CD4-positive, alpha-beta T cell (primary cell): ENCODE measurements at regions not wholly inside any gene's neighbourhood (a gene's known extent, or its start where the extent isn't known, plus 50 kb on each side); places are given as distances from the start of the nearest gene placed in this dataset.

Source experiments
- ATAC-seq: fragments of 200-7000 bp; cut with Tn5 transposase; one replicate; pipeline ENCODE4 v1.10.0; 2022; ENCODE audit warnings: mild to moderate bottlenecking; ENCODE audit not compliant: poor library complexity
- CTCF ChIA-PET: fragments of 350-600 bp; sonication (Branson Sonifier 250); formaldehyde crosslinking; loops from one replicate; lab custom pipeline; 2021; ENCODE audit warnings: antibody characterized with exemption, inconsistent platforms; lab: Charles Lee
- POLR2A ChIA-PET: fragments of 350-600 bp; sonication (Branson Sonifier 250); formaldehyde crosslinking; loops from one replicate; lab custom pipeline; 2021; ENCODE audit warnings: antibody characterized with exemption, inconsistent platforms; lab: Charles Lee
- DNase-seq, 14 experiments: peaks; one replicate each; pipeline ENCODE4 v3.0.0-alpha.2; 2013 to 2020; ENCODE audit warnings: mixed read lengths in 2 of 14
- H3K27ac ChIP-seq, 2 donors: one replicate each; pipeline versions ENCODE4 v1.5.1 to v1.7.0; 2013; ENCODE audit warnings: low read length in 2 of 2, low read depth in 1 of 2, mild to moderate bottlenecking in 1 of 2
- H3K27me3 ChIP-seq, 2 experiments: 1 replicate in 1 of 2; 2 replicates in 1 of 2; pipeline versions ENCODE4 v1.6.1 to v1.7.0; 2013; ENCODE audit warnings: low read length in 2 of 2, control low read depth in 1 of 2, mild to moderate bottlenecking in 1 of 2, moderate library complexity in 1 of 2; ENCODE audit not compliant: insufficient read depth in 2 of 2, control insufficient read depth in 1 of 2
- H3K36me3 ChIP-seq: one replicate; pipeline ENCODE4 v1.6.1; 2013; ENCODE audit warnings: low read length, control low read depth; ENCODE audit not compliant: insufficient read depth
- H3K4me1 ChIP-seq: one replicate; pipeline ENCODE4 v1.6.1; 2013; ENCODE audit warnings: low read length, control low read depth; ENCODE audit not compliant: insufficient read depth
- H3K4me3 ChIP-seq: one replicate; pipeline ENCODE4 v1.5.1; 2013; ENCODE audit warnings: mild to moderate bottlenecking, low read length, moderate library complexity
- H3K9me3 ChIP-seq, 2 experiments: 1 replicate in 1 of 2; 2 replicates in 1 of 2; pipeline versions ENCODE4 v1.6.1 to v1.7.0; 2013; ENCODE audit warnings: low read length in 2 of 2, mild to moderate bottlenecking in 2 of 2, control low read depth in 1 of 2, moderate library complexity in 1 of 2; ENCODE audit not compliant: control insufficient read depth in 1 of 2, insufficient read depth in 1 of 2
- H3K27ac Mint-ChIP-seq: one replicate; pipeline ENCODE4 v1.8.0; 2020; ENCODE audit warnings: mixed read lengths
- H3K27me3 Mint-ChIP-seq: one replicate; pipeline ENCODE4 v1.8.0; 2021; ENCODE audit warnings: mixed read lengths
- H3K36me3 Mint-ChIP-seq: one replicate; pipeline ENCODE4 v1.8.0; 2021; ENCODE audit warnings: low read depth, mixed read lengths
- H3K4me1 Mint-ChIP-seq: one replicate; pipeline ENCODE4 v1.8.0; 2021; ENCODE audit warnings: low read depth, mixed read lengths
- H3K4me3 Mint-ChIP-seq: one replicate; pipeline ENCODE4 v1.8.0; 2020; ENCODE audit warnings: mild to moderate bottlenecking, mixed read lengths
- H3K9me3 Mint-ChIP-seq: one replicate; pipeline ENCODE4 v1.8.0; 2020; ENCODE audit warnings: mixed read lengths
- CTCF ChIP-seq: fragments of 200-600 bp; IDR thresholded peaks from one replicate; pipeline ENCODE4 v1.8.0; 2022; ENCODE audit warnings: antibody characterized with exemption, mild to moderate bottlenecking
- intact Hi-C, 2 experiments: fragments of 100-400 bp; cut with DNase I in 1 of 2; cut with micrococcal nuclease in 1 of 2; formaldehyde crosslinking; loops; one replicate each; pipeline versions ENCODE4 v1.15.1 to v1.9.0; 2023 to 2025; cut with DNase I, micrococcal nuclease

DNA sequence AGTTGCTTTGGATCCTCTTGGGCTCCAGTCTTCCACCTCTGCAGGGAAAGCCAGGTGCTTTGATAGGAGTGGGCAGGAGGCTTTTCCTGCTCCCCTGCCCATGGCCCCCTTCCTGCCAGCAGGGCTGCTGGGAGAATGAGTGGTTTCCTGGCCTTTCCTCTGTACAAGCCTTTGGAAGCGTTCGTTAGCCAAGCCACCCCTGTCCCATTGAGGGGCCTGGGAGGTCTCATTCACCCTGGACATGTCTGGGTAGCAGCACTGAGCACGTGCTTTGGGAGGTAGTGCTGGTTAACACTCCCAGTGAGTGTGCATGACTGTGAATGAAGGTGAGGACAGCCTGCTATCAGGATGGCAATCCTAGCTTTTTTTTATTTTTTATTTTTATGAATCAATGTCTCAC lies 118.5 kb upstream of the CACNA1E start:
- H3K4me3 Mint-ChIP-seq, result no peak overlapping the region
- H3K9me3 Mint-ChIP-seq, result no peaks in the 10 kb centered on the region
- DNase-seq, result no peak
- CTCF ChIA-PET, result no interaction called here
- H3K4me1 Mint-ChIP-seq, result no peaks in the 10 kb centered on the region
- H3K36me3 Mint-ChIP-seq, result no peaks in the 10 kb centered on the region
- Histone ChIP-seq H3K27me3 (no peaks in the 10 kb centered on the region), H3K4me1 (no peaks in the 10 kb centered on the region), H3K9me3 (no peaks in the 10 kb centered on the region), H3K4me3 (no peak overlapping the region), H3K27ac (no peak overlapping the region), H3K36me3 (no peaks in the 10 kb centered on the region)
- POLR2A ChIA-PET, result no interaction called here
- TF ChIP-seq CTCF, result no peak
- no peaks in the 10 kb centered on the region for H3K27me3 Mint-ChIP-seq
- intact Hi-C loops, result loop anchor here in 1 of 2 experiments (5.0 kb wide), 1 partner anchor 58 kb away; no protein-coding TSS in a partner anchor
- ATAC-seq, result no peak
- no peak overlapping the region for H3K27ac Mint-ChIP-seq

GRCh38 chr1:181366910-181367309 lies 116.4 kb upstream of the CACNA1E start:
- Histone ChIP-seq H3K4me1 (no peaks in the 10 kb centered on the region), H3K27me3 (no peaks in the 10 kb centered on the region), H3K9me3 (peaks cover 0 to 5% of the 10 kb centered on the region in 2 experiments), H3K4me3 (no peak overlapping the region), H3K27ac (no peak overlapping the region), H3K36me3 (no peaks in the 10 kb centered on the region)
- no peak overlapping the region for H3K27ac Mint-ChIP-seq
- H3K4me1 Mint-ChIP-seq, result no peaks in the 10 kb centered on the region
- H3K9me3 Mint-ChIP-seq, result peaks cover 1% of the 10 kb centered on the region
- intact Hi-C loops, result no loop called here
- H3K36me3 Mint-ChIP-seq, result no peaks in the 10 kb centered on the region
- no peak for TF ChIP-seq CTCF
- no peaks in the 10 kb centered on the region for H3K27me3 Mint-ChIP-seq
- ATAC-seq, result no peak
- CTCF ChIA-PET, result no interaction called here
- no peak overlapping the region for H3K4me3 Mint-ChIP-seq
- no peak for DNase-seq
- POLR2A ChIA-PET, result interaction anchor here (1.4 kb wide), 1 partner anchor 32 kb away, joined by 6 read pairs; no protein-coding TSS in a partner anchor

DNA sequence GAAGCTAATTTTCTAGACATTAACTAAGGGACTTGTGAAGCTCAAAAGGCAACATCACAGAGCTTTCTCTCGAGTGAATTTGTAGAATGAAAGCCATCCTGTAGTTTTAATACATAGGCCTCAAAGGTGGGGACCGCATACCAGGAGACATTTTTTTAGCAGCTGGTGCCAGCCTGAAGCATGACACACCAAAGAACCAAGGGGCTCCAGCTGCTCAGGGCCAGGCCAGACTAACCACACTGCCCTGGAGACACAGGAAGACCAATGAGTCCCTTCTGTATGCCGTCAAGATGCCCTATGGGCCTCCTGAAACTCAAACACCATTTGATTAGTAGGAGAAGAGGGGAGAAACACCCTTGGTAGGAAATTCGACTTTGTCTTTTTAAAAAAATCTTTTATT lies 113.9 kb upstream of the CACNA1E start:
- POLR2A ChIA-PET, result no interaction called here
- H3K4me1 Mint-ChIP-seq, result no peaks in the 10 kb centered on the region
- H3K27ac Mint-ChIP-seq, result no peak overlapping the region
- no peak for TF ChIP-seq CTCF
- H3K9me3 Mint-ChIP-seq, result peaks cover 4% of the 10 kb centered on the region
- DNase-seq, result no peak
- H3K36me3 ChIP-seq, result no peaks in the 10 kb centered on the region
- no peaks in the 10 kb centered on the region for H3K27me3 ChIP-seq
- no peak overlapping the region for H3K4me3 ChIP-seq
- peaks cover 0 to 5% of the 10 kb centered on the region in 2 experiments for H3K9me3 ChIP-seq
- intact Hi-C loops, result no loop called here
- no peaks in the 10 kb centered on the region for H3K4me1 ChIP-seq
- ATAC-seq, result no peak
- H3K4me3 Mint-ChIP-seq, result no peak overlapping the region
- CTCF ChIA-PET, result no interaction called here
- H3K27ac ChIP-seq, result no peak overlapping the region
- no peaks in the 10 kb centered on the region for H3K36me3 Mint-ChIP-seq
- no peaks in the 10 kb centered on the region for H3K27me3 Mint-ChIP-seq
